Thymus (tissue), 11 donors: ENCODE measurements at regions not wholly inside any gene's neighbourhood (a gene's known extent, or its start where the extent isn't known, plus 50 kb on each side); places are given as distances from the start of the nearest gene placed in this dataset.

ENCODE experiments used
- DNase-seq, 9 donors: peaks; one replicate each; pipeline ENCODE4 v3.0.0-alpha.2; 2013; ENCODE audit warnings: low spot score in 9 of 9, low read depth in 6 of 9, missing footprints in 1 of 9
- H3K27ac ChIP-seq, 2 donors: one replicate each; pipeline ENCODE4 v1.5.1; 2013; ENCODE audit warnings: control low read depth in 1 of 2, low read depth in 1 of 2, low read length in 1 of 2, mild to moderate bottlenecking in 1 of 2, moderate library complexity in 1 of 2
- H3K27me3 ChIP-seq, 2 donors: one replicate each; pipeline ENCODE4 v1.5.1; 2013; ENCODE audit warnings: low read length in 1 of 2; ENCODE audit not compliant: control insufficient read depth in 2 of 2, insufficient read depth in 1 of 2
- H3K36me3 ChIP-seq, 2 donors: one replicate each; pipeline ENCODE4 v1.5.1; 2013; ENCODE audit warnings: low read length in 1 of 2, mild to moderate bottlenecking in 1 of 2, moderate library complexity in 1 of 2; ENCODE audit not compliant: control insufficient read depth in 2 of 2, insufficient read depth in 2 of 2
- H3K4me1 ChIP-seq, 2 donors: one replicate each; pipeline ENCODE4 v1.5.1; 2013; ENCODE audit warnings: low read length in 2 of 2; ENCODE audit not compliant: control insufficient read depth in 2 of 2, insufficient read depth in 2 of 2
- H3K4me3 ChIP-seq, 2 donors: one replicate each; pipeline ENCODE4 v1.5.1; 2013; ENCODE audit warnings: low read length in 2 of 2, control low read depth in 1 of 2, mild to moderate bottlenecking in 1 of 2
- H3K9me3 ChIP-seq, 2 donors: one replicate each; pipeline ENCODE4 v1.5.1; 2013; ENCODE audit warnings: low read length in 1 of 2, mild to moderate bottlenecking in 1 of 2; ENCODE audit not compliant: control insufficient read depth in 2 of 2, insufficient read depth in 1 of 2
- WGBS: extraction: QIAGEN DNeasy Blood & Tissue Kit; methylation state at CpG from one replicate; pipeline ENCODE4 v1.1.7; 2013; 5-methylcytosine and 5-hydroxymethylcytosine counted together
- donor health status: healthy.

DNA sequence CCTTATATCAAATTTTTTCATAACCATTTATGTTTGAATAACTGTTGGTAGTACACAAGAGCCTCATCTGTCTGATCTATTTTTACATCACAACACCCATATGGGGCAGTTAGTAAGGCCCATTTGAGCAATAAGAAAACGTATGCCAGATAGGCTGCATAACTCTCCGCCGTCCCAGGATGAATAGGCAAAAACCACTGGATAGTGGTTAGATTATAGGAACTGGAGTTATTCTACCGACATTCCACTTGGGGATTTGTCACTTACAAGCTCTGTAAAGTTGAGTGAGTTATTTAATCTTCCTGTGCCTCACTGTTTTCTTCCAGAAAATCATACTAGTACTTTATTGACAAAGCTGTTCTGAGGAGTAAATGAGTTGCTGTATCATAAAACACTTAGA is 881.9 kb downstream of the QKI start:
- Histone ChIP-seq H3K27me3 (no peaks in the 10 kb centered on the region), H3K27ac (no peak overlapping the region), H3K9me3 (peaks cover under 1 to 4% of the 10 kb centered on the region in 2 donors), H3K4me3 (no peak overlapping the region), H3K36me3 (no peaks in the 10 kb centered on the region), H3K4me1 (no peaks in the 10 kb centered on the region)
- 91% methylated on average over 4 of the region's 4 CpGs for WGBS
- no peak for DNase-seq

- no peak overlapping the region for H3K27ac ChIP-seq
- WGBS = 93% methylated on average over 9 of the region's 9 CpGs
- no peaks in the 10 kb centered on the region for H3K36me3 ChIP-seq
- H3K4me3 ChIP-seq = no peak overlapping the region
- H3K9me3 ChIP-seq = peaks cover 0 to 8% of the 10 kb centered on the region in 2 donors
- DNase-seq = no peak
- H3K4me1 ChIP-seq = no peaks in the 10 kb centered on the region
- no peaks in the 10 kb centered on the region for H3K27me3 ChIP-seq
These were observed 879.7 kb downstream of the QKI start for GRCh38 chr6:164294047-164294784.

- H3K36me3 ChIP-seq = no peaks in the 10 kb centered on the region
- no peaks in the 10 kb centered on the region for H3K27me3 ChIP-seq
- H3K4me3 ChIP-seq = no peak overlapping the region
- H3K27ac ChIP-seq = no peak overlapping the region
- no peak for DNase-seq
- no peaks in the 10 kb centered on the region for H3K4me1 ChIP-seq
- peaks cover 0 to 15% of the 10 kb centered on the region in 2 donors for H3K9me3 ChIP-seq
These were observed 876.7 kb downstream of the QKI start for GRCh38 chr6:164291224-164291623.

DNA sequence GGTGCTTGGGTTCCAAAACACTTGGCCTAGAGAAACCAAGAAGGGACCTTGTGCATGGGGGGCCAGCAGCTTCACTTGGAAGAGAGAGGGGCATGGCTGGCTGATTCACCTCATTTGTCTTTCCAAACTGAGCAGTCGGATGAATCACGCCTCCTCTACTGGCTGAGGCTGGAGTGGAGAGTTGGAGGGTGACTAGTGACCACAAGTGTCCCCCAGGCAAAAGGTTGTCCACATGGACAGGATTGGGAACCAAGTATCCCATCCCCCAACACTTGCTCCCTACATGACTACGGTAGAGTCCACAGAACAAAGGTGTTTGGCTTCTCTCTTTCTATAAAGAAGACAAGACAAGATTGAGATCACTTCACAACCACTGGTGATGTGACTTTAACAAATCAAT is 875.6 kb downstream of the QKI start:
- 91% methylated on average over 3 of the region's 3 CpGs for WGBS
- Histone ChIP-seq H3K4me3 (no peak overlapping the region), H3K27me3 (no peaks in the 10 kb centered on the region), H3K36me3 (no peaks in the 10 kb centered on the region), H3K27ac (no peak overlapping the region), H3K4me1 (no peaks in the 10 kb centered on the region), H3K9me3 (peaks cover 0 to 15% of the 10 kb centered on the region in 2 donors)
- no peak for DNase-seq

- Histone ChIP-seq H3K4me3 (no peak overlapping the region), H3K36me3 (no peaks in the 10 kb centered on the region), H3K9me3 (peaks cover 0 to 12% of the 10 kb centered on the region in 2 donors), H3K4me1 (no peaks in the 10 kb centered on the region), H3K27ac (no peak overlapping the region), H3K27me3 (no peaks in the 10 kb centered on the region)
- 84% methylated on average over 3 of the region's 3 CpGs for WGBS
- DNase-seq = no peak
These were observed 871.5 kb downstream of the QKI start for GRCh38 chr6:164286011-164286410.

GRCh38 chr6:164283574-164283973 is 869.1 kb downstream of the QKI start:
- H3K4me1 ChIP-seq = no peaks in the 10 kb centered on the region
- H3K27me3 ChIP-seq = no peaks in the 10 kb centered on the region
- no peak for DNase-seq
- 85% methylated on average over 5 of the region's 5 CpGs for WGBS
- H3K9me3 ChIP-seq = peaks cover 0 to 16% of the 10 kb centered on the region in 2 donors
- H3K36me3 ChIP-seq = no peaks in the 10 kb centered on the region
- no peak overlapping the region for H3K4me3 ChIP-seq
- no peak overlapping the region for H3K27ac ChIP-seq

- Histone ChIP-seq H3K4me3 (no peak overlapping the region), H3K27ac (no peak overlapping the region), H3K9me3 (peaks cover 0 to 10% of the 10 kb centered on the region in 2 donors), H3K27me3 (no peaks in the 10 kb centered on the region), H3K4me1 (no peaks in the 10 kb centered on the region), H3K36me3 (no peaks in the 10 kb centered on the region)
- no peak for DNase-seq
- WGBS = 75% methylated on average over 1 of the region's 1 CpG
These were observed 861.7 kb downstream of the QKI start for GRCh38 chr6:164276211-164276610.

DNA sequence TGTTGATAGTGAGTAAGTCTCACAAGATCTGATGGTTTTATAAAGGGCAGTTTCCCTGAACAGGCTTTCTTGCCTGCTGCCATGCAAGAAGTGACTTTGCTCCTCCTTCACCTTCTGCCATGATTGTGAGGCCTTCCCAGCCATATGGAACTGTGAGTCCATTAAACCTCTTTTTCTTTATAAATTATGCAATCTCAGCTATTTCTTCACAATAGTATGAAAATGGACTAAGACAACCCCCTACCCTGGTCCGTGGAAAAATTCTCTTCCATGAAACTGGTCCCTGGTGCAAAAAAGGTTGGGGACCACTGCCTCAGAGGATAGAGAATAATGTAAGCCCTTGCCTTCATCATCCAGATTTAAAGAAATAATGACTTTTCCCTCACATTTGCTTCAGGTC is 861.3 kb downstream of the QKI start:
- WGBS = 92% methylated on average over 1 of the region's 1 CpG
- H3K27ac ChIP-seq = no peak overlapping the region
- H3K9me3 ChIP-seq = peaks cover 0 to 10% of the 10 kb centered on the region in 2 donors
- H3K4me3 ChIP-seq = no peak overlapping the region
- no peaks in the 10 kb centered on the region for H3K36me3 ChIP-seq
- no peaks in the 10 kb centered on the region for H3K4me1 ChIP-seq
- no peaks in the 10 kb centered on the region for H3K27me3 ChIP-seq
- no peak for DNase-seq

DNA sequence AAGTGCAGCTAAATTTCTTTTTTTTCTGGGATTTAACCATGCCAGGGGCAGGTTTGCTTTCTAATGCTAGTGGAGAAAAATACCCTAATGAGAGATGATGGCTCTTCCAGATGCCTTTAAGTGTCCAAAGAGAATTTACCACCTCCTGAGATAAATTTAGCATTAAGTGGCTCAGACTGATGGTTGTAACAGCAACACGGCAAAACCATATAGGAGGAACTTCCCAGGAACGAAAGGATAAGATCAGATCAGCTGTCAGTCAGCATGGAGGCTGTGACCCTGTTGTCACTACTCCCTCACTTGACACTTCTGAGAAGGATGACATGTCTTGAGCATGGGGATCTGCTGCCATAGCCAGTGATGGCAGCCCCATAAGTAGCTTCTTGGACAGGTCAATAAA is 860.0 kb downstream of the QKI start:
- Histone ChIP-seq H3K27me3 (no peaks in the 10 kb centered on the region), H3K4me1 (no peaks in the 10 kb centered on the region), H3K9me3 (peaks cover 0 to 7% of the 10 kb centered on the region in 2 donors), H3K27ac (no peak overlapping the region), H3K36me3 (no peaks in the 10 kb centered on the region), H3K4me3 (no peak overlapping the region)
- no peak for DNase-seq
- whole genome bisulfite sequencing = 59% methylated on average over 2 of the region's 2 CpGs
